ENCODE measurements at regions not wholly inside any gene's neighbourhood (a gene's known extent, or its start where the extent isn't known, plus 50 kb on each side); places are given as distances from the start of the nearest gene placed in this dataset.

DNA sequence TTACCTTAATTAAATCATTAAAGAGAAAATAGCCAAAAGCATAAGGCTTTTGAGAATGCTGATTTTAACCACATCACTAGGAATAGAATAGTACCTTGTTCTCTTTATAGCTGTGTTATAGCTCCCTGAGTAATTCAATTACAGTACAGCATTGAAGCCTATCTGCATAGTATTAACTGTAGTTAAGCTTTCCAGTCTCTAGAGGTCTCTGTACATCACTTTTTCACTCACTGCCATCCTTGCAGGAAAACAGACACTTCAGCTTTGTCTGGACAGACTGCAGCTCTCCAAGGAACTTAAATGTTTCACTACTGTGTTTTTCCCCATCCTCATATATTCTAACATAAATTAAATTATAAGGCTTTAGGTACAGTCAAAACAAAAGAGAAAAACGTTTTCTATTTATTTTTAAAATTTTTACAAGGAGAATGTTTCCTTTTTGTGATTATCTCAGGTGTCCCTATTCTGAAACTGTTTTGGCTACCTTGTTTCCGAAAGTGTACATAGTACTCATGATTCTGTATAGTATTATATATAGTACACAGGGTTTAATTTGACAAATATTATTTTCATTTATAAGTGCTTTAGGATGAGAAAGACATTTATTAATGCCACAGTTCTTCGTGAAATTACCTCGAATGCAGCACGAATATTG is 407.9 kb downstream of the PCDH18 start:
- Histone ChIP-seq H3K4me3 (peak overlapping the region; percentile 10 to 28 (median 18)), H3K27ac (no peak overlapping the region), H3K27me3 (no peaks in the 10 kb centered on the region), H3K4me1 (no peaks in the 10 kb centered on the region), H3K36me3 (no peaks in the 10 kb centered on the region), H3K9me3 (no peaks in the 10 kb centered on the region)
- TF ChIP-seq EP300 (IDR thresholded peaks at IDR 0.05) (no peak), POLR2A (IDR thresholded peaks at IDR 0.05) (no peak), POLR2AphosphoS5 (IDR thresholded peaks at IDR 0.05) (no peak)
- TF ChIP-seq, protein P1, sequence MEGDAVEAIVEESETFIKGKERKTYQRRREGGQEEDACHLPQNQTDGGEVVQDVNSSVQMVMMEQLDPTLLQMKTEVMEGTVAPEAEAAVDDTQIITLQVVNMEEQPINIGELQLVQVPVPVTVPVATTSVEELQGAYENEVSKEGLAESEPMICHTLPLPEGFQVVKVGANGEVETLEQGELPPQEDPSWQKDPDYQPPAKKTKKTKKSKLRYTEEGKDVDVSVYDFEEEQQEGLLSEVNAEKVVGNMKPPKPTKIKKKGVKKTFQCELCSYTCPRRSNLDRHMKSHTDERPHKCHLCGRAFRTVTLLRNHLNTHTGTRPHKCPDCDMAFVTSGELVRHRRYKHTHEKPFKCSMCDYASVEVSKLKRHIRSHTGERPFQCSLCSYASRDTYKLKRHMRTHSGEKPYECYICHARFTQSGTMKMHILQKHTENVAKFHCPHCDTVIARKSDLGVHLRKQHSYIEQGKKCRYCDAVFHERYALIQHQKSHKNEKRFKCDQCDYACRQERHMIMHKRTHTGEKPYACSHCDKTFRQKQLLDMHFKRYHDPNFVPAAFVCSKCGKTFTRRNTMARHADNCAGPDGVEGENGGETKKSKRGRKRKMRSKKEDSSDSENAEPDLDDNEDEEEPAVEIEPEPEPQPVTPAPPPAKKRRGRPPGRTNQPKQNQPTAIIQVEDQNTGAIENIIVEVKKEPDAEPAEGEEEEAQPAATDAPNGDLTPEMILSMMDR (IDR thresholded peaks at IDR 0.05), result peak in 2 of 7 experiments; percentile 32
- intact Hi-C loops (cut with DNase I; ENCODE audit: low total_unique reads), result loop anchor here (10.0 kb wide), 1 partner anchor 960 kb away; no protein-coding TSS in a partner anchor
- WGBS, 5 donors, result 34 to 62% (median 52%) methylated on average over 5 of the region's 5 CpGs
- peak in 1 of 2 donors; percentile 74 for DNase-seq

DNA sequence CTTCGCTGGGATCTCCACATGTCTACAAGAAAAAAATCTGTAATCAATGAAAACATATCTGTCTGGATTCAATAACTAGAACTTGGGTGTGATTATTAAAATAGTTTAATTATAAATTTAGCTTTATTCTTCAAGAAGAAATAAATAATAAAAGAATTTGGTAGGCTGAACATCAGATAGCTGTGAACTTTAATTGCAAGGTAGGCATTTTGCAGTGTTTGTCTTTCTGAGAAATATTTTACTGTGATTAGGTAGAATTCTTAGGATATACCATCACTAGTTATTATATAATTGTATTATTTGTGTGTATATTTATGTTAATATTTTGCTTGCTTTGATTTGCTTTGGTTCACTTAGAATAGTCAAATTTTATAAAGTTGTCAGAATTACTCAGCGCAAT is 409.4 kb downstream of the PCDH18 start:
- Histone ChIP-seq H3K36me3 (no peaks in the 10 kb centered on the region), H3K4me3 (no peak overlapping the region), H3K27me3 (no peaks in the 10 kb centered on the region), H3K9me3 (no peaks in the 10 kb centered on the region), H3K4me1 (no peaks in the 10 kb centered on the region), H3K27ac (no peak overlapping the region)
- 82 to 96% (median 88%) methylated on average over 2 of the region's 2 CpGs for WGBS, 5 donors
- no peak for DNase-seq
- intact Hi-C loops (cut with DNase I; ENCODE audit: low total_unique reads), result loop anchor here (10.0 kb wide), 1 partner anchor 962 kb away; no protein-coding TSS in a partner anchor
- TF ChIP-seq, protein P1 (IDR thresholded peaks at IDR 0.05), result no peak
- no peak for TF ChIP-seq POLR2A (IDR thresholded peaks at IDR 0.05)
- TF ChIP-seq POLR2AphosphoS5 (IDR thresholded peaks at IDR 0.05), result no peak

DNA sequence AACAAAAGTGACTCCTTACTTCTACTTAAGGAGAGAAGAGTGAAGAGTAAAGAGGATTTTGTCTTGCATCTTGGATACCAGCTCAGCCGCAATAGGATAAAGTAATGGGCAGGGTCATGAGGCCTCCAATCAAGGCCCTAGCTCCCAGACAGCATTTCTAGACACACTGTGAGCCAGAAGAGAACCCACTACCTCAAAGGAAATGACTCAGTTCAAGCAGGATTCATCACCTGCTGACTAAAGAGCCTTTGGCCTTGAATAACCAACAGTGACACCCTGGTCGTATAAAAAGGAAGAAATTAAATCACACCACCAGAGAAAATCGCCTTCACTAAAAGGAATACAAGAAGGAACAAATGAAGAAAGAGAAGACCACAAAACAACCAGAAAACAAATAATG is 416.1 kb downstream of the PCDH18 start:
- no peak overlapping the region for H3K27ac ChIP-seq
- H3K27me3 ChIP-seq, result no peaks in the 10 kb centered on the region
- no peaks in the 10 kb centered on the region for H3K36me3 ChIP-seq
- TF ChIP-seq EP300 (IDR thresholded peaks at IDR 0.05), result no peak
- TF ChIP-seq, protein P1 (IDR thresholded peaks at IDR 0.05), result no peak
- no peak for TF ChIP-seq POLR2AphosphoS5 (IDR thresholded peaks at IDR 0.05)
- no peak for TF ChIP-seq POLR2A (IDR thresholded peaks at IDR 0.05)
- intact Hi-C loops (cut with DNase I; ENCODE audit: low total_unique reads), result no loop called here
- 75 to 91% (median 82%) methylated on average over 3 of the region's 3 CpGs for WGBS, 5 donors
- DNase-seq, result no peak
- no peaks in the 10 kb centered on the region for H3K4me1 ChIP-seq
- no peaks in the 10 kb centered on the region for H3K9me3 ChIP-seq
- no peak overlapping the region for H3K4me3 ChIP-seq

DNA sequence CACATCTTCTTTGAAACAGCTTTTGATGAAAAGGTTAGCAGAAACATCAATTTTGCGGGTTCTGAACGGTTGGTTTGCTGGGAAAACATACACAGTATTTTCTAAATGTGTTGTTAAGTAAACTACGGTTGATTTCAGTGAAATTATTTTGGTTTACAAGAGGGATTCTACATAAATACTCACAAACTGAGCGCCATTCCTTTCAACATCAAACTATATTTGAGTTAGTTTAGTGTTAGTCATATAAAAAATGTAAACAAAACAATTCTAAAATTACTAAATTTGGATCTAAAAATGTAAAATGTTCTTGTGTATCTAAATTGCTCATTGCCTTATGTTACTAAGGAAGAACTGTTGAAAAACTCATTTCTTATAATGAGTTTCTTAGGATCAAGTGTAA is 425.6 kb downstream of the PCDH18 start:
- no peak for DNase-seq
- WGBS, 5 donors, result 59 to 69% (median 60%) methylated on average over 4 of the region's 4 CpGs
- no peaks in the 10 kb centered on the region for H3K9me3 ChIP-seq

More for the DNA sequence above, 425.6 kb downstream of the PCDH18 start:
- intact Hi-C loops (cut with DNase I; ENCODE audit: low total_unique reads), result no loop called here
- Histone ChIP-seq H3K4me1 (no peaks in the 10 kb centered on the region), H3K27ac (no peak overlapping the region), H3K27me3 (no peaks in the 10 kb centered on the region), H3K36me3 (no peaks in the 10 kb centered on the region), H3K4me3 (no peak overlapping the region)
- no peak for TF ChIP-seq EP300 (IDR thresholded peaks at IDR 0.05)
- TF ChIP-seq POLR2A (IDR thresholded peaks at IDR 0.05), result no peak
- TF ChIP-seq, protein P1 (IDR thresholded peaks at IDR 0.05), result no peak
- no peak for TF ChIP-seq POLR2AphosphoS5 (IDR thresholded peaks at IDR 0.05)

All from stomach (tissue), 8 donors.